Caki2 (cell line): ENCODE measurements at regions not wholly inside any gene's neighbourhood (a gene's known extent, or its start where the extent isn't known, plus 50 kb on each side); places are given as distances from the start of the nearest gene placed in this dataset.
A peak's percentile ranks its signal among the peaks of the same experiment; 100 is the strongest.

ENCODE experiments used
- DNase-seq: peaks from one replicate; pipeline ENCODE4 v3.0.0-alpha.2; 2015; ENCODE audit warnings: low read depth
- in situ Hi-C: cut with HindIII; loops from 2 replicates; pipeline ENCODE4 v1.10.0; 2016; ENCODE audit warnings: low sequenced_read_pairs, low pct_unique_long_range_greater_than_20kb, mixed read lengths

DNA sequence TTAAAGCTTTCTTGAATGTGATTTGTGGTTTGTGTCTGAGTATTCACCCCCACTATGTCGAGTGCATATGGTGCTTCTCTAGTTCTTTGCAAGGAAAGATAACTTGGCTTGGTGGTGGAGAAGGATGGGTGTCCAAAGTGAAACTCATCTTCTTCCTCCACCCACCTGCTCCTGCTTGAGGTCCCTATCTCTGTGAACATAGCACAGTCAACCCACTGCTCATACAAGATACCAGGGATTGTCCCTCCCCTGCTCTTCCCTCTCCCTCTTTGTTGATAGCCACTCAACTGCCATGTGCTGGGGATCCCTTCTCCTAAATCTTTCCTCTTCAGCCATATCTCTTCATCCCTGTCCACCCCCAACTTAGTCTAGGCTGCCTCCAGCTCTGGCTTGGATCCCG lies 176.5 kb downstream of the ASCL4 start:
- in situ Hi-C loops = no loop called here
- no peak for DNase-seq

DNA sequence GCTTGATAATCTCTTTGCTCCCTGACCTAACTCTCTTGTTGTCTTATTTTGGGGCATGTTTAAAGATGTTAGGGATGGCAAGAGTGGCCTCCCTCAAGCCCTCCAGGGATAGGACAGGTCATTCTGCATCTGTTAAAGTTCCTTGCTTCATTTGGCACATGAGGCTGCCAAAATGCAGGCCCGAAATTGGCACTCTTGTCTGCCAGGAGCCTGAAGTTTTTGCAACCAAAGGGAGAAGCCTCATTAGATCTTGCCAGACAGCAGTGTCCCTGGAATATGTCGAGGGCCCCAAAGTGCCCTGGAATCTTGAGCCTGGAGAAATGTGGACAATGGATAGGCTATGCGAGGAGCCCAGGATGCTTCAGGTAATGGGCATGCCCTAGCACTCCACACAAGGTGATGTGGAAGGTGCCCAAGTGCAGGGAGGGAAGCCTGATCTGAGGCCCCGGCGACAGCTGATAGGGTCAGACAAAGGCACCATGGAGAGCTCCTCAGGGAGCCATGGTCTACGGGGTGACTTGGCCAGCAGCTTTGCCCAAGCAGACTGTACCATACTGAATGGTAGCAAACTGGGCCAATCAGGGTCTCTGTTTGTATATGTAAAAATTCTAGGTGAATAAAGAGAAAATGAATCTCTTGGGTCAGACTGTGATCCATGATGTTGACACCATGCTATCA lies 173.0 kb upstream of the WSCD2 start:
- in situ Hi-C loops = no loop called here
- no peak for DNase-seq

DNA sequence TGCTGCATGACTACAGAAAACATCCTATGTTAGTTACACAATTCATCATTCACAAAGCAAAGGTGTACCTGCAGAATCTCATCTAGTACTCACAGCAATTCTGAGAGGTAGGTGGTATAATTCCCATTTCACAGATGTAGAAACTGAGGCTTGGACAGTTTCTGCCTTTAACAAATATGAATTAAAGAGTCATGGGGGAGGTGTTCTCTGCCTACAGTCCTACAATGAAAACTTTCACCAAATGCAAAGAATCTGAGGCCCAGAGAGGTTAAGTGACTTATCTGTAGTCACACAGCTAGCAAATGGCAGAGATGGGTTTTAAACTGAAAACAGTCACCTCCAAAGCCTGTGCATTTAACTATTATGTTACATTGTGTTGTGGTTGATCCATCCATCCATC lies 171.6 kb upstream of the WSCD2 start:
- in situ Hi-C loops = no loop called here
- no peak for DNase-seq

DNA sequence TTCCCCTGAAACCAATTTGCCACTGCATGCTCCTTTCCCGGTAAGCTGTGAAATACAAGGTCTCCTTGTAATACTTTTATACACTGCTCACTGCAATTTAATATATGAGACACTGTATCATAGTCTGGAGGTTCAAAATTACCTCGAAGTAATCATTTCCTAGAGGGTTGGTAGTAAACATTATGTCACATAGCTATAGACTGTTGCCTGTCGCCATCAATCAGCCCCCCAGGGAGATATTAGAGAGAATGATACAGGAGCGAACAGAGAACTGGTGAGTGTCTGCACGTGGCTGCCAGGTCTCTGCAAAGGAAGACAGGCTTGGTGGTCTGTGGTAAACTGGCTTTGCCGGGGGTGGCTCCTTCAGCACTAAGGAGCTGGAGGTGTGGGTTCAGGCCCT lies 165.5 kb upstream of the WSCD2 start:
- DNase-seq = no peak
- in situ Hi-C loops = no loop called here

GRCh38 chr12:107967170-107967569 lies 161.9 kb upstream of the WSCD2 start:
- in situ Hi-C loops = no loop called here

DNA sequence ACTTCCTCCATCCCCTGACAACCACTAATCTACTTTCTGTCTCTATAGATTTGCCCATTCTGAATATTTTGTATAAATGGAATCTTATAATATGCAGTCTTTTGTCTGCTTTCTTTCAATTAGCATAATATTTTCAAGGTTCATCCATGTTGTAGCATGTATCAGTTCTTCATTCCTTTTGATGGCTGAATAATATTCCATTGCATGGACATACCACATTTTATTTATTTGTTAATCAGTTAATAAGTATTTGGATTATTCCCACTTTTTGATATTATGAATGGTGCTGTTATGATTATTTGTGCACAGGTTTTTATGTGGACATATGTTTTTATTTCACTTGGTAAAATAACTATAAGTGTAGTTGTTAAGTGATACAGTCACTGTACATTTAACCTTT lies 155.1 kb upstream of the WSCD2 start:
- DNase-seq = no peak

More at GRCh38 chr12:107967170-107967569, 161.9 kb upstream of the WSCD2 start:
- DNase-seq = no peak

GRCh38 chr12:107976331-107976730 lies 152.8 kb upstream of the WSCD2 start:
- in situ Hi-C loops = no loop called here
- DNase-seq = no peak

More for the DNA sequence above, 155.1 kb upstream of the WSCD2 start:
- in situ Hi-C loops = no loop called here

GRCh38 chr12:107978201-107978600 lies 150.9 kb upstream of the WSCD2 start:
- DNase-seq = no peak
- in situ Hi-C loops = no loop called here

DNA sequence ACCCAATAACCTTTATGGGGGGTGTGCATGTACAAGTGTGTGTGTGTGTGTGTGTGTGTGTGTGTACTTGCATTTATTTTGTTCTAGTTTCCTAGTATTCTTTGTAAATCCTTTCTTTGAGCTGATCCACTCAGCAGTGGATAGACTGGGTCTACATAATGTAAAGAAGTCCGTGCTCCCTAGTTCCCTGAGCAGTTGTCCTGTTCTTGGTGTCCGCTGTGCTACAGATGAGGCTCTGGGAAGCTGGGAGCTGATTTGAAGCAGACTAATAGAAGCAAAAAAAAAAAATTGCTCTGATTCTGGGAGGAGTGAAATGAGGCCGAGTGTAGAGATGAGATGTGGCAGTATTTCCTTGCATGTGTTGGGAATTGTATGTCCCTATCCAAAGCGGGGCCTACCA lies 150.4 kb upstream of the WSCD2 start:
- in situ Hi-C loops = no loop called here
- DNase-seq = no peak

DNA sequence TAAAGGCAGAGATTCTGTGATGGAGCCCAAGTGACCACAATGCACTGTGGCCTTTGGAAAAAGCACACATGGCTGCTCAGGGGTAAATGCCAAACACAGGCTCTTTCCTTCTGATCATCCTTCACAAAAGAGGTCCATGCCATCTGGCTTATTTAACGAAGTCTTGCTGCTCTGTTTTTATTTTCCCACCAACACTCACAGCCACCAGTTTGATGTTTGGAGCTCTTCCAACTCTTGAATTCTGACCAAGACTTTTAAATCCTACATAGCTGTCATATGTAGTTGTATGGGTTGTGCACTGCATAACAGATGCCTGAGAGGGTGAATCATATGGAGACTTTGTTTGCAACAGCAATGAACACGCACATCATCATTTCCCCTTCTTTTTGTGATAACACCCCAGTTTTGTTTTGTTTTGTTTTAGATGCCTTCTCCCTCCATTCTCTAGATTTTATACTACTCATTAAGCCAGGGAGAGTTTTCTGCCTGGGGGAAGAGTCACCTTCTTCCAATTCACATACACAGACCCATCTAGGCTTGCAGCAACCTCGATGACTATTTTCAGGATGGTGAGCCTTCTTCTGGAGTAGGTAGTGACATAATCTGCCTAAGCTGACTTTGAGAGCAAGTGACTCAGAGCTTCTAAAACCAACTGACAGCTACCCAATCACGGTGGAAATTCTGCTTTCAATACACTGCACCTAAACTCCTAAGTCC lies 145.2 kb upstream of the WSCD2 start:
- in situ Hi-C loops = no loop called here
- no peak for DNase-seq

DNA sequence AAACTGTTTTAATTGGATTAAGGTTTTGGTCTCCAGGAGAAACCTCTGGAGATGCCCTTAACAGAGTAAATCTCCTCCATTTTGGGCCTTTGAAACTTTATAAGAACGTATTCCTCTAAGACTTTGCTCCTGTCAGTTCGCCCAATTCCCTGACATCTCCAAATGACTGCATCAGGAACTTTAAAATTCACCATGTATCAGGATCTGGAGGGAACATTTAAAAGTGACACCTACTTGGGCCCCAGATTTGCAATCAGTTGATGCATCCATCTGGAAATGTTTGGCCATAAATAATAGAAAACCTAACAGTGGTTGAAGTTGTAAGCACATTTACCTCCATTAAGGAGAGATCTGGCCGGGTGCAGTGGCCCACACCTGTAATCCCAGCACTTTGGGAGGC lies 144.1 kb upstream of the WSCD2 start:
- in situ Hi-C loops = no loop called here
- DNase-seq = no peak

- no peak for DNase-seq
- in situ Hi-C loops = no loop called here
These were observed 142.9 kb upstream of the WSCD2 start for GRCh38 chr12:107986183-107986582.

DNA sequence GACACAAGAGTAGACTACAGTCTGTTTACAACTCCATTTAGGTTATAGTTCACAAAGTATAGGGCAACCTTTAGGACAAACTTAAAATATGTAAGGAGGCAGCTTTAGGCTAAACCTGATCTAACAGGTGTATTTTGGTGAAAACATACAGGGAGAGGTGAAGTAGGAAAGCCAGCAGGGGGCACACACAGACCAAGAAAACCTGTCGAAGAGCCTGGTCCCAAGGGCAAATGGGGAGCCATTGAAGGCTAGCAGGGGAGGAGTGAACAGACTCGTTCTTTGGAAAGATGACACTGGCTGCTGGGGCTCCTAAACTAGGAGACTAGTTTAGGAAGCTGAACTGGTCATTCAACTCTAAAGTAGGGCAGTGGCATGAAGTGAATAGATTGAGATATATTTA lies 138.8 kb upstream of the WSCD2 start:
- in situ Hi-C loops = no loop called here
- no peak for DNase-seq

GRCh38 chr12:107992029-107992428 lies 137.1 kb upstream of the WSCD2 start:
- in situ Hi-C loops = no loop called here
- DNase-seq = no peak

DNA sequence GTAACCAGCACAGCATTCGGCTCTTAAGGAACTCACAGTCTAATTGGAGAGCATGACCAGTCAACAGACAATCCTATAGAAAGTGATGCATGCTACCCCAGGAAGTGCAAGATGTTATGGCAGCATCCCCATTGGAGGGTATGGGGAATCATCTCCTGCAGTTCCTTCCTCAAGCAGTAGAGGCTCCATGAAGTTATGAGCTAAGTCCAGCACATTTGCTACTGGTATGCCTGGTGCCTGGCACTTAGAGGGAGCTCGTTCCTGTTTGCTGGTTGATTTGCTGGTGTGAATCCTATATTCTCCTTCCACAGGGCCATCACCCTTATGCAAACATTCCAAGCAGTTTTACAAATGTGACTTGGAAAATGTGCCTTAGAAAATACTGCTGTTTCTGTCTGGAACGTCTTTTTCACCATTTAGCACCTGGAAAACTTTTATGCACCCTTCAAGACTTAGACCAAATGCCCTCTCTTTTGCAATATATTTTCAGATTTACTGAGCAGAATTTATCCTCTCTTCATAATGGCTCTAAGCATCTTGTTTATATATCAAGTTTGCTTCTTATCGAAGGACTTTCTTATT lies 136.1 kb upstream of the WSCD2 start:
- in situ Hi-C loops = no loop called here
- DNase-seq = peak; percentile 15

DNA sequence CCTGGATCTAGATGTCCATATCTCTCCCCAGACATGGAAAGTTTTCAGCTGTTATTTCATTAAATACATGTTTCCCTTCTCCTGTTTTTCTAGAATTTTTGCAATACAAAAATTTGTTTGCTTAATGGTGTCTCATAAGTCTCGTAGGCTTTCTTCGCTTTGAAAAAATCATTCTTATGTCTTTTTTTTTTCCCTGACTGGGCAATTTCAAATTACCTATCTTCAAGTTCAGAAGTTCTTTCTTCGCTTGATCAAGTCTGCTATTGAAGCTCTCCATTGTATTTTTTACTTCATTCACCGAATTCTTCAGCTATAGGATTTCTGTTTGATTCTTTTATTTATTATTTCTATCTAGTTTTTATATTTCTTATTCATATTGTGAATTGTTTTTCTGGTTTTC lies 130.2 kb upstream of the WSCD2 start:
- DNase-seq = no peak

GRCh38 chr12:108000111-108000510 lies 129.0 kb upstream of the WSCD2 start:
- in situ Hi-C loops = no loop called here
- no peak for DNase-seq

More for the DNA sequence above, 130.2 kb upstream of the WSCD2 start:
- in situ Hi-C loops = no loop called here

GRCh38 chr12:108004319-108004718 lies 124.8 kb upstream of the WSCD2 start:
- in situ Hi-C loops = no loop called here
- DNase-seq = peak; percentile 12

DNA sequence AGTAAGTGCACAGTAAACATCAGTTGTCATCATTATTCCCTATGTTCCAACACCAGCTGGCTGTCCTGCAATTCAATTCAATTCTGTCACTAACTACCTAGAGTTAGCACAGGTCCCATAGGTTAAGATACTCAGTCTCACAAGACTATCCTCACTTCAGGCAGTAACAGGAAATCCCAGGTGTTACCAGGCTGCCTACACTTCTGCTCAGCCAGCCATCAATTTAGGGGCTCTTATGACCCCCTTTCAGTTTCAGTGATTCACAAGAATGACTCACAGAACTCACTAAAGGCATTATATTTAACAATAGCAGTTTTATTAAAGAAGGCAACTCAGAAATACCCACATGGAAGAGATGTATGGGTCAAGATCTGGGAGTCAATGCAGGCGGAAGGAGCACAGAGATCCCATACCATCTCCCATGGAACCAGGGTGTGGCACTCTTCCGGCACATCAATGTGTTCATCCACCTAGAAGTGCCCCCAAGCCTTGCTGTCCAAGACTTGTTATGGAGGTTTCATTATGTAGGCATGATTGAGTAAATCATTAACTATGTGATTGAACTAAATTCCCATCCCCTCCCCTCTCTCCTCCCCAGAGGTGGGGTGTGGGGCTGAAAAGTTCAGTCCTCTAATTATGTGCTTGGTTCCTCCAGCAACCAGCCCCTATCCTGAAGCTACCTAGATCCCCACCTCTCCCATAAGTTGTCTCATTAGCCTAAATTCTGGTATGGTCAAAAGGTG lies 120.8 kb upstream of the WSCD2 start:
- in situ Hi-C loops = no loop called here
- no peak for DNase-seq
